COR-L47 (cell line): ENCODE measurements at regions not wholly inside any gene's neighbourhood (a gene's known extent, or its start where the extent isn't known, plus 50 kb on each side); places are given as distances from the start of the nearest gene placed in this dataset.
"Not testable (repeated sequence)": the region's sequence is repeated elsewhere in the genome, so short reads cannot be mapped to it uniquely, and the experiment has no call there.

Experiments
- DNase-seq: peaks from one replicate; lab custom pipeline; 2025; lab: John Stamatoyannopoulos, UW

DNA sequence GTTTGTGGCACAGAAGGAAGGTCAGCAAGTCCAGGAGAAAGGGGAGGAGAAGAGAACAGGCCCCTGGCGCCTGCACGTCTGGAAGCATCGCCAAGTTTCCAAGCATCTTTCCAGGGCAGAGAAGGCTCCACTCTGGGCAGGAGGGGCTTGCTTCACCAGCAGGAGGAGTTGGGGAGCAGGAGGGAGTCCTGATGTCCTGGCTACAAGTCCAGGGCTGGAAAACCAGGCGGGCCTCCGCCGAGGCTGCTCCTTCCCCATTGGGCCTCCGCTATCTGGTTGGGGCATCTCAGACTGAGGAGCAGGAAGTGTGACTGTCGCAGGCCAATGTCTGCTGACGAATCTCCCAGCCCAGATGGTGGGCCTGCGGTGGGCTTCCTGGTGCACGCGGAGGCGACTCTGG lies 421.9 kb downstream of the PREX1 start:
- DNase-seq: no peak

DNA sequence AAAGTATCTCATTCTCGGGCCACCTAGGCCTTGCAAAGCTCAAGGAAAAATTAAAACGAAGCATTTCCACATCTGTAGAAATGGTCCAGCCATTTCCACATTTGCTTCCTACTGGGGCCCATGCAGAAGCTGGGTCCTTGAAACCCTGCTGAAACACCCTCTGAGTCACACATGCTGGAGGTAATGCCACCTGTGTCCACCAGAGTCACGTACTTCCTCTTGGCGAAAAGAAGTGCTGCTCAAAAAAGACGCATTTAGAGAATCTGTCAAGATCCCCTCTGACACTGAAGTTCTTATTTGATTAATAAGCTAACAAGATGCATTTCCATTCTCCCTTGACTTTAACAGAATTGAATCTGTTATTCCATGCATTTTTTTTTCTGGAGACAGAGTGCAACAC lies 423.2 kb downstream of the PREX1 start:
- no peak for DNase-seq

DNA sequence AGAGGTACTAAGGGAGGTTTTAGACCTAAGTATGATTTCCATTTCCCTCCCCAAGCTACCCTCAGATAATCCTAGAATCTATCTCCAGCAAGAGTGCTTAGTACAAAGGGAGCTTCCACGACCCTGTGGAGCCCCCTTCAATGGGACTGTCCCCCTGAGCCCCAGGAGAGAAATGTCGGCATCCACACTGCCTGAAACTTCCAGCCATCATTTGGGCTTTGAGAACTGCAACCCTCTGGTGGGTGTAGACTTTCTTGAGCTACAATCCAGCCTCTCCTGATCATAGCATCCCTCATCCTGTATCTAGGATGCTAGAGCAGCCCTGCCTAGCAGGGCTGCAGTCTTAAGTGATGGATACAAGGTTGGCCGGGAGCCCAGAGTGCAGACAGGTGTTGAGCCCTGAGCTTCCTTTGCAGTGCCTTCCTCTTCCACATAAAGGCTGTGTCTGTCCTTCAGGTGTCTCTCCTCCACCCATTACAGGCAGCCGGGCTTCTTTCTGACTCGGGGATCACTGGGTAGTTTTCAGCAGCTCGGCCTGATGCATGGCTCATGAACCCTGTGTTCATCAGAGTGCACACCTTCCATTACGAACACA lies 424.5 kb downstream of the PREX1 start:
- DNase-seq: no peak

GRCh38 chr20:48401359-48401758 lies 426.4 kb downstream of the PREX1 start:
- DNase-seq: no peak

DNA sequence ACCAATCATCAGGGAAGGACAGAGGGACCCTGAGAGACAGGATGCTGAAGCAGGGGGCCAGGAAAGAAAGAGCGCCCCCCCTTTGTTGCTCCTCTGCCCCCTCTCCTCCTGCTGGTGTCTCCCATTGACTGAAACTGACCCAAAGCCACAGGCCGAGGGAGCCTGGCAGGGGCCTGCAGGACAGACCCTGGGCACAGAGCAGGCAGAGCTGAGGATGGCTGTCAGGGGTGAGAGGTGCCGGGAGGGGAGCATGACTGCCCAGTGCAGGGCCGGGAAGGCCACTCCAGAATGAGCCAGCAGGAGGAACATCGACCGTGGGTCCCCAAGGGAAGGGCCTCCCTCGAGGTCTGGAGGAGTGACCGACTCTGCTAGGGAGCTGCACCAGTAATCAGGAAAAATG lies 427.8 kb downstream of the PREX1 start:
- DNase-seq: no peak

DNA sequence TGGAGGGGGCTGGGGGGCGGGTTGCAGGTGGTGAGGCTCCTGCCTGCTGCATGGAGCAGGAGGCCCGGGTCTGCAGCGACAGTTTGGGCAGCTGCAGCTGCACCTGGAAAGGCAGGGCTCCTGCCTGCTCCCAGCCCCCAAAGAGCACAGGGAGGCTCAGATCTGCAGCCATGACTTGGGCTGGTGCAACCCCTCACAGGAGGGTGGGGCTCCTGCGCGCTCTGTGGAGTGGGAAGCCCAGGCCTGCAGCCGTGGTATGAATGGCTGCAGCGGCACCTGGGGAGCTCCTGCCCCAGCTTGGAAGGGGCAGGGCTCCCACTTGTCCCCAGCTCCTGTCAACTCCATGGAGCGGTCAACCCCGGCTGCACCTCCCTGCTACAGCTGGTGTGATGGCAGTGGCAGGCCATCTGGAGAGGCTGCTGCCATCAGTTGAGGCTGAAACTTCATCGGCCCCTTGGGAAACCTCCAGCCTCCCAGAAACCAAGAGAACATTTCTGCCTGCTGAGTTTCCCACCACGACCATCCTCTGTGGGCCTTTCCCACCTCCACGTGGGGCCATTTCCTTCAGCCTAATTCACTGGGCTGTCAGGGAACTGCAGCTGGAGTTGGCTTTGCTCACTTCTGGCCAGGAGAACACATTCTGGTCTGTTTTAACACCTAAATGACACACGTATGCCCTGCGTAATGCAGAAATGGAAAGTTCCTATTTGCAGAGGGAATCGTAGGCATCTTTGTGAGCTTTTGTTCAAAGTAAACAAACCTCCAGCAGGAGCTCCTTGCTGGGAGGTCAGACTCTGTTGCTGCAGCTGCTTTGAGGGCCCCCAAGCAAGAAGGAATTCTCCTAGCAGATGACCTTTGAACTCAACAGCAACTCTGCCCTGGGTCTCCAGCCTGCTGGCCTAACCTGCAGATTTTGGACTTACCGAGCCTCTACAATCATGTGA lies 429.0 kb downstream of the PREX1 start:
- no peak for DNase-seq

- not testable (repeated sequence) for DNase-seq
Measured at GRCh38 chr20:48396981-48397861, 430.6 kb downstream of the PREX1 start.

DNA sequence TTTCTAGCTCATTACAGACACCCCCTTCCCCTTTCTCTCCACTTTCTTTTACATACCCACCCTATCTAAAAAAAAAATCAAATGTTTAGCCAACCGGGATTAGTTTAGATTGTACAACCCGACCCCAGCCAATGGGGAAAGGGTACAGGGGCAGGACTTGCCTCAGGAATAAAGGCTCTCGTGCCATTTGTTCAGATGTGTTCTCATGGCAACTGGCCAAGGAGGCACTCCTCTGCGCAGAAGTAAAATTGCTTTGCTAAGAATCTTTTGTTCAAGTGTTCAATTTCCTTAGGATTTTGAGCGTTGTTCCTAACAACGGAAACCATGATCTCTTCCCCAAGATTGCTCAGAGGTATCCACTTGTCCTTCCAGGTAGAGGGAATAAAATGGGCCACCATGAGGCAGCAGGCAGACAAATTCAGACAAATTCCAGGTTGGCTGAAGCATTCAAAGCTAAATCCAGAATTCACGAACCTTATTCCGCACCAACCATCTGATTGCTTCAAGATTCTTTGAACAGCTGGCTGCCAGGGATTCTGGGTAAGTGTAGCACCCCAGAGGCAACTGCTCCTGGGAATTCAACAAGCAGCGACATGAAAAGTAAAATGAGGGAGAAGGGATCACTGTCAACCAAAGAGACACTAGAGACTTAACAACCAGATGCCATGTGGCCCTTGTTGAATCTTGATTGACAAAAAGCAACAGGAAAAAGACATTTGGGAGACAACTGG lies 431.8 kb downstream of the PREX1 start:
- DNase-seq: no peak

- no peak for DNase-seq
Measured at GRCh38 chr20:48394415-48395081, 433.3 kb downstream of the PREX1 start.

GRCh38 chr20:48393737-48394314 lies 434.0 kb downstream of the PREX1 start:
- no peak for DNase-seq

- DNase-seq: no peak
Measured at GRCh38 chr20:48393311-48393685, 434.5 kb downstream of the PREX1 start.

DNA sequence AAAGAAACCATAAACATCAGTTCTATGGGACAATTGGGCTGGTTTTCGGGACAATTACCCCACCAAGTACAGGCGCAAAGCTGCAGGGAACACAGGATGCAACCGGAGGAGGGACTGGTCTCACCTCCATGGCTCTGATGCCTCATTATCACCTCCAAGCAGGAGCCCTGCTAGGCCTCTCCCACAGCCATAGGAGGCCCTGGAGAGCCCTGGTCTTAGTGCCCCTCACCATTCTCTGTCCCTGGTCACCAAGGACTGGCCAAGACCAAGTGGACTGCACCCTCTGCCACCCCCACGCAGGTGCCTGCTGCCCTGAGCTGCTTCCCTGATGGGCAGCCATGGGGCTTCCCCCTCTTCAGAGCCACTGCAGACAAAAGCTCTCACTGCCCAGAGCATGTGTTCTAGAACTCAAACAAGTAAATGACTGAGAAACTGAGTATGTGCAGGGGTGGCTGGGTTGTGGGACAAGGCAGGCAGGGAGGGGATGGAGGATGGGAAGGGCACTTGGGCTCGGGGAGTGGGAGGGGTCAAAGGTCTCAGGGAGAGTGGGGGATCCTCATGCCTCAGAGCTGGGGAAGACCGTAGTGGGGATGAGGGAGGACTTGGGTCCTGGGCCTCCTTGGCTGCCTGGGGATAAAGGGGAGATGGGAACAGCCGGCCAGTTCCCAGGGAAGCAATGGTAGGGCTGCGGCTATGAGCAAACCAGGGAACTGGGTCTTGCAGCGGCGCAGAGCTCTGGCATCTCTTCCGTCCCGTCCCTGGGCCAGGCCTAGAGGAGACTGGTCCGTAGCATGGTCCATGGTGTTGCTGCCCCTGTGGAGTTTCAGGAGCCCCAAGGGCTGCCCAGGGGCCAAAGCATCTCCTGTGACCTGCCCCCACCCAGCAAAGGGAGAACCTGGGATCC lies 435.1 kb downstream of the PREX1 start:
- DNase-seq: no peak

DNA sequence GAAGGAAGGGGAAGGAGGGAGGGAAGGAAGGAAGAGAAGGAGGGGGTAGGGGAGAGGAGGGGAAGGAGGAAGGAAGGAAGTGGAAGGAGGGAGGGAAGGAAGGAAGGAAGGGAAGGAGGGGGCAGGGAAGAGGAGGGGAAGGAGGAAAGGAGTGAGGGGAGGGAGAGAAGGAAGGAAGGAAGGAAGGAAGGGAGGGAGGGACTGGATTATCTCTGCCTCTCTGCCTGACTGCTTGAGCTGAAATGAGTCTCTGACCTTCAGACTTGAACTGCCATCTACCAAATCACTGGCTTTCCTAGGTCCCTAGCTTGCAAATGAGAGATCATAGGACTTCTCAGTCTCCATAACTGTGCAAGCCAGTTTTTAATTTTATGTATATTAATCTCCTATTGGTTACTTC lies 436.8 kb downstream of the PREX1 start:
- no peak for DNase-seq

GRCh38 chr20:48387675-48388074 lies 440.1 kb downstream of the PREX1 start:
- DNase-seq: no peak

DNA sequence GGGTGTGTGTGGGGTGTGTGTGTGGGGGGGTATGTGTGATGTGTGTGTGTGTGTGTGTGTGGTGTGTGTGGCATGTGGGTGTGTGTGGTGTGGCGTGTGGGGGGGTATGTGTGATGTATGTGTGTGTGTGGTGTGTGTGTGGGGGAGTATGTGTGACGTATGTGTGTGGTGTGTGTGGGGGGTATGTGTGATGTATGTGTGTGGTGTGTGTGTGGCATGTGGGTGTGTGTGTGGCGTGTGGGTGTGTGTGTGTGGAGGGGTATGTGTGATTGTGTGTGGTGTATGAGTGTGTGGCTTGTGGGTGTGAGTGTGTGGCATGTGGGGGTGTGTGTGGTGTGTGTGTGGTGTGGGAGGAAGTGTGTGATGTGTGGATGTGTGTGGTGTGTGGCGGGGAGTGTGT lies 442.3 kb downstream of the PREX1 start:
- DNase-seq: no peak

GRCh38 chr20:48385114-48385513 lies 442.7 kb downstream of the PREX1 start:
- no peak for DNase-seq

- DNase-seq: no peak
Measured at GRCh38 chr20:48384147-48384818, 443.5 kb downstream of the PREX1 start.

DNA sequence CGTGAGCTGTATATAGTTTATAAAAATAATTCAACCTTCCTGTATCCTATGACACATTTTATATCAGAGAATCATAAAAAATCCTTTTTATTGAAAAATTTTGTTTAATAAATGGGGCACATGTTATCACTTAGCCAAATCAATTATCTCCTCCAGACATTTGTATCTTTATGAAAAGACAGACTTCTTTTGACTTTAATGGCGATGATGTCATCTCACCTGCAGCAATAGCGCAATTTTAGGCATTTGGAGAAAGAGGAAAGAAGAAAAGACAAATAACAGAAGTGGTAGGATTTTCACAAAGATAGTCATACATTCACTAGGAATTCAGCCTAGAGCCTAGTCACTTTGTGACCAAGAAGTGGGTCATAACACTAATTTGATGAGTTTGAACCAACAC lies 444.5 kb downstream of the PREX1 start:
- DNase-seq: no peak

DNA sequence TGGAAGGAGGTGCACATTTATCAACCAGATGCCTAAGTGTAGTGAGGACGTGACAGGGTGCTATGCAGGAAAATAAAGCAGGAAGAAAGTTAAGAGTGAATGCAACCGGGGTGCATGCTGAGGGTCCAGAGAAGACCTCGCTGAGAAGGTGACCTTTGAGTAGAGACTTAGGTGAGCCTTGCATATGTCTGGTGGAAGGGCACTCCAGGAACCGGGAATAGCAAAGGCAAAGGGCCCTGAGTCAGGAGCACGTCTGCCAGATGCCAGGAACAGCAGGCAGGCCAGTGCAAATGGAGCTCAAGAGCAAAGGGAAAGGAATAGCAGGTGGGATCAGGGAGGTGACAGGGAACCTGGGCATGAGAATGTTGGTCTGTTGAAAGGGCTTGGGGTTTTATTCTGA lies 445.5 kb downstream of the PREX1 start:
- DNase-seq: no peak
